H9 (cell line): ENCODE measurements at regions not wholly inside any gene's neighbourhood (a gene's known extent, or its start where the extent isn't known, plus 50 kb on each side); places are given as distances from the start of the nearest gene placed in this dataset.

Experiments
- DNase-seq: peaks from one replicate; pipeline ENCODE4 v3.0.0-alpha.2; 2017
- H2AFZ ChIP-seq: one replicate; pipeline ENCODE4 v1.6.1; 2013; ENCODE audit warnings: mild to moderate bottlenecking, low read length, control low read depth, moderate library complexity
- H2AK5ac ChIP-seq: 2 replicates; pipeline ENCODE4 v1.6.1; 2013; ENCODE audit warnings: low read length, control low read depth, mixed read lengths; ENCODE audit not compliant: insufficient read length
- H2BK120ac ChIP-seq: one replicate; pipeline ENCODE4 v1.6.1; 2013; ENCODE audit warnings: low read depth, mild to moderate bottlenecking, low read length, control low read depth, inconsistent platforms; ENCODE audit not compliant: poor library complexity, severe bottlenecking
- H2BK12ac ChIP-seq: 2 replicates; pipeline ENCODE4 v1.6.1; 2013; ENCODE audit warnings: low read length, control low read depth, mixed read lengths, low read depth; ENCODE audit not compliant: insufficient read length
- H2BK15ac ChIP-seq: 2 replicates; pipeline ENCODE4 v1.6.1; 2013; ENCODE audit warnings: low read depth, low read length, control low read depth
- H2BK20ac ChIP-seq: one replicate; pipeline ENCODE4 v1.6.1; 2013; ENCODE audit warnings: low read depth, mild to moderate bottlenecking, low read length, control low read depth, inconsistent platforms; ENCODE audit not compliant: poor library complexity, severe bottlenecking
- H2BK5ac ChIP-seq: 2 replicates; pipeline ENCODE4 v1.6.1; 2013; ENCODE audit warnings: low read length, control low read depth, mixed read lengths; ENCODE audit not compliant: insufficient read length
- H3K14ac ChIP-seq: 2 replicates; pipeline ENCODE4 v1.6.1; 2013; ENCODE audit warnings: low read length, control low read depth; ENCODE audit not compliant: insufficient read depth
- H3K18ac ChIP-seq: 2 replicates; pipeline ENCODE4 v1.6.1; 2013; ENCODE audit warnings: low read depth, mild to moderate bottlenecking, mixed read lengths, low read length, control low read depth; ENCODE audit not compliant: insufficient read length
- H3K23ac ChIP-seq: 2 replicates; pipeline ENCODE4 v1.6.1; 2013; ENCODE audit warnings: low read length, control low read depth, mixed read lengths, low read depth; ENCODE audit not compliant: insufficient read length
- H3K23me2 ChIP-seq: 2 replicates; pipeline ENCODE4 v1.6.1; 2013; ENCODE audit warnings: low read depth, mild to moderate bottlenecking, mixed read lengths, low read length, control low read depth; ENCODE audit not compliant: insufficient read length, poor library complexity, severe bottlenecking
- H3K27ac ChIP-seq: 2 replicates; pipeline ENCODE4 v1.5.1; 2013; ENCODE audit warnings: low read length, control low read depth, mixed read lengths, low read depth; ENCODE audit not compliant: insufficient read length
- H3K27me3 ChIP-seq: 2 replicates; pipeline ENCODE4 v1.6.1; 2013; ENCODE audit warnings: low read length, control low read depth, inconsistent platforms; ENCODE audit not compliant: insufficient read depth
- H3K4ac ChIP-seq: 2 replicates; pipeline ENCODE4 v1.6.1; 2013; ENCODE audit warnings: low read depth, mild to moderate bottlenecking, control low read depth, inconsistent platforms, low read length, moderate library complexity
- H3K4me1 ChIP-seq: 2 replicates; pipeline ENCODE4 v1.6.1; 2013; ENCODE audit warnings: low read length, control low read depth, inconsistent platforms; ENCODE audit not compliant: insufficient read depth
- H3K4me2 ChIP-seq: 2 replicates; pipeline ENCODE4 v1.6.1; 2013; ENCODE audit warnings: low read length, control low read depth, mixed read lengths; ENCODE audit not compliant: insufficient read length, insufficient read depth
- H3K56ac ChIP-seq: 2 replicates; pipeline ENCODE4 v1.6.1; 2013; ENCODE audit warnings: low read depth, mild to moderate bottlenecking, mixed read lengths, low read length, control low read depth; ENCODE audit not compliant: insufficient read length
- H3K79me1 ChIP-seq: 2 replicates; pipeline ENCODE4 v1.6.1; 2013; ENCODE audit warnings: low read depth, mild to moderate bottlenecking, moderate library complexity, low read length, control low read depth, inconsistent platforms; ENCODE audit not compliant: insufficient read depth, poor library complexity, severe bottlenecking
- H3K79me2 ChIP-seq: 2 replicates; pipeline ENCODE4 v1.6.1; 2013; ENCODE audit warnings: low read length, control low read depth, inconsistent platforms; ENCODE audit not compliant: insufficient read depth
- H3K9ac ChIP-seq: 2 replicates; pipeline ENCODE4 v1.6.1; 2013; ENCODE audit warnings: low read length, control low read depth, mixed read lengths; ENCODE audit not compliant: insufficient read length; ENCODE audit errors: extremely low read depth
- H3K9me3 ChIP-seq: one replicate; pipeline ENCODE4 v1.6.1; 2013; ENCODE audit warnings: low read depth, low read length, inconsistent platforms; ENCODE audit not compliant: control insufficient read depth
- H3T11ph ChIP-seq: one replicate; pipeline ENCODE4 v1.6.1; 2013; ENCODE audit warnings: mild to moderate bottlenecking, low read length, control low read depth, inconsistent platforms
- H4K20me1 ChIP-seq: one replicate; pipeline ENCODE4 v1.6.1; 2013; ENCODE audit not compliant: control insufficient read depth, insufficient read length, insufficient read depth
- H4K5ac ChIP-seq: 2 replicates; pipeline ENCODE4 v1.6.1; 2013; ENCODE audit warnings: low read depth, mild to moderate bottlenecking, mixed read lengths, low read length, control low read depth; ENCODE audit not compliant: insufficient read length
- H4K8ac ChIP-seq: replicated peaks from 2 replicates; pipeline ENCODE4 v1.6.1; 2013; ENCODE audit warnings: low read length, control low read depth, mixed read lengths, low read depth; ENCODE audit not compliant: insufficient read length
- H4K91ac ChIP-seq: 2 replicates; pipeline ENCODE4 v1.6.1; 2013; ENCODE audit warnings: low read depth, mild to moderate bottlenecking, moderate library complexity, mixed read lengths, low read length, control low read depth; ENCODE audit not compliant: insufficient read length
- H3K27ac Mint-ChIP-seq, 3 experiments: 2 replicates in 2 of 3; 3 replicates in 1 of 3; pipeline ENCODE4 v1.8.0; 2020 to 2021; ENCODE audit warnings: mixed read lengths in 3 of 3, mild to moderate bottlenecking in 1 of 3, moderate library complexity in 1 of 3
- H3K27me3 Mint-ChIP-seq: 2 replicates; pipeline ENCODE4 v1.8.0; 2021; ENCODE audit warnings: low read depth, mild to moderate bottlenecking, moderate library complexity, mixed read lengths
- H3K36me3 Mint-ChIP-seq, 3 experiments: 2 replicates in 2 of 3; 3 replicates in 1 of 3; pipeline ENCODE4 v1.8.0; 2020 to 2021; ENCODE audit warnings: low read depth in 3 of 3, mixed read lengths in 3 of 3; ENCODE audit not compliant: insufficient read depth in 1 of 3
- H3K4me1 Mint-ChIP-seq, 2 experiments: 2 replicates each; pipeline ENCODE4 v1.8.0; 2020; ENCODE audit warnings: mixed read lengths in 2 of 2
- H3K4me3 Mint-ChIP-seq, 2 experiments: 2 replicates in 1 of 2; 3 replicates in 1 of 2; pipeline ENCODE4 v1.8.0; 2020 to 2021; ENCODE audit warnings: mild to moderate bottlenecking in 2 of 2, mixed read lengths in 2 of 2, moderate library complexity in 1 of 2
- H3K9me3 Mint-ChIP-seq, 2 experiments: 2 replicates in 1 of 2; 3 replicates in 1 of 2; pipeline ENCODE4 v1.8.0; 2020; ENCODE audit warnings: mild to moderate bottlenecking in 2 of 2, mixed read lengths in 2 of 2, moderate library complexity in 1 of 2
- CTCF ChIP-seq: fragments of 200-600 bp; sonication (generic); conservative IDR thresholded peaks from 3 replicates; pipeline ENCODE4 v1.8.0; 2021; ENCODE audit warnings: antibody characterized with exemption, mild to moderate bottlenecking
- WGBS: extraction: QIAGEN DNeasy Blood & Tissue Kit; methylation state at CpG from one replicate; pipeline ENCODE4 v1.1.7; 2013; ENCODE audit warnings: missing lambda C conversion rate, low lambda C conversion rate, mixed read lengths; ENCODE audit not compliant: insufficient read length; ENCODE audit errors: extremely low coverage; 5-methylcytosine and 5-hydroxymethylcytosine counted together

GRCh38 chr6:137350857-137351256, 131.7 kb upstream of the IFNGR1 start:
- Mint-ChIP-seq H3K4me3 (no peak overlapping the region), H3K9me3 (no peaks in the 10 kb centered on the region), H3K27me3 (no peaks in the 10 kb centered on the region; the same call in 1 of the 2 replicates), H3K27ac (no peak overlapping the region), H3K36me3 (no peaks in the 10 kb centered on the region), H3K4me1 (no peaks in the 10 kb centered on the region)
- Histone ChIP-seq H3T11ph (no peak overlapping the region), H2BK12ac (no peak overlapping the region), H3K27ac (no peak overlapping the region), H4K20me1 (no peaks in the 10 kb centered on the region), H4K5ac (no peak overlapping the region), H2BK120ac (no peak overlapping the region), H2AK5ac (no peak overlapping the region), H3K23ac (no peak overlapping the region), H2AFZ (no peak overlapping the region), H3K4me1 (no peaks in the 10 kb centered on the region), H4K8ac (no peak overlapping the region), H3K27me3 (no peaks in the 10 kb centered on the region), H3K23me2 (no peaks in the 10 kb centered on the region), H3K9me3 (no peaks in the 10 kb centered on the region), H3K4me2 (no peak overlapping the region), H3K56ac (no peak overlapping the region), H2BK20ac (no peak overlapping the region), H3K79me1 (no peaks in the 10 kb centered on the region), H3K4ac (no peak overlapping the region), H3K9ac (no peak overlapping the region), H2BK5ac (no peak overlapping the region), H3K14ac (no peak overlapping the region), H3K18ac (no peak overlapping the region), H2BK15ac (no peak overlapping the region), H4K91ac (no peak overlapping the region), H3K79me2 (no peaks in the 10 kb centered on the region)
- no peak for TF ChIP-seq CTCF
- no peak for DNase-seq
- no CpG with 5 or more reads among the region's 2 CpGs for WGBS
